ENCODE measurements at regions not wholly inside any gene's neighbourhood (a gene's known extent, or its start where the extent isn't known, plus 50 kb on each side); places are given as distances from the start of the nearest gene placed in this dataset.

- Histone ChIP-seq H3K27ac (replicated peaks) (peak overlapping the region; percentile 73), H3K27me3 (ENCODE audit: low read depth) (no peaks in the 10 kb centered on the region)
- intact Hi-C loops (cut with micrococcal nuclease) = no loop called here
These were observed 88.1 kb upstream of the ARHGAP32 start for GRCh38 chr11:129280027-129280811.

GRCh38 chr11:129279326-129280026 lies 87.4 kb upstream of the ARHGAP32 start:
- Histone ChIP-seq H3K27ac (replicated peaks) (peak overlapping the region; percentile 73), H3K4me1 (peaks cover 40% of the 10 kb centered on the region), H3K36me3 (no peaks in the 10 kb centered on the region), H3K9me3 (replicated peaks) (no peaks in the 10 kb centered on the region), H3K27me3 (ENCODE audit: low read depth) (no peaks in the 10 kb centered on the region), H3K4me3 (peak overlapping the region; percentile 74)
- no peak for TF ChIP-seq CTCF (IDR thresholded peaks at IDR 0.05; ENCODE audit: borderline replicate concordance)
- peak; percentile 85 for DNase-seq
- intact Hi-C loops (cut with micrococcal nuclease) = no loop called here

More at GRCh38 chr11:129280027-129280811, 88.1 kb upstream of the ARHGAP32 start:
- TF ChIP-seq CTCF (IDR thresholded peaks at IDR 0.05; ENCODE audit: borderline replicate concordance) = no peak
- DNase-seq = no peak
- Histone ChIP-seq H3K4me1 (peaks cover 32% of the 10 kb centered on the region), H3K36me3 (no peaks in the 10 kb centered on the region), H3K9me3 (replicated peaks) (no peaks in the 10 kb centered on the region), H3K4me3 (peak overlapping the region; percentile 74)

GRCh38 chr11:129278586-129279319 lies 86.6 kb upstream of the ARHGAP32 start:
- no peak for DNase-seq
- Histone ChIP-seq H3K9me3 (replicated peaks) (no peaks in the 10 kb centered on the region), H3K4me1 (peaks cover 46% of the 10 kb centered on the region), H3K27me3 (ENCODE audit: low read depth) (no peaks in the 10 kb centered on the region), H3K36me3 (no peaks in the 10 kb centered on the region), H3K4me3 (peak overlapping the region; percentile 74), H3K27ac (replicated peaks) (peak overlapping the region; percentile 54)
- TF ChIP-seq CTCF (IDR thresholded peaks at IDR 0.05; ENCODE audit: borderline replicate concordance) = no peak
- intact Hi-C loops (cut with micrococcal nuclease) = no loop called here

GRCh38 chr11:129277198-129277843 lies 85.2 kb upstream of the ARHGAP32 start:
- Histone ChIP-seq H3K4me1 (peaks cover 46% of the 10 kb centered on the region), H3K9me3 (replicated peaks) (no peaks in the 10 kb centered on the region), H3K27me3 (ENCODE audit: low read depth) (no peaks in the 10 kb centered on the region), H3K27ac (replicated peaks) (no peak overlapping the region), H3K4me3 (no peak overlapping the region), H3K36me3 (no peaks in the 10 kb centered on the region)
- no peak for TF ChIP-seq CTCF (IDR thresholded peaks at IDR 0.05; ENCODE audit: borderline replicate concordance)
- DNase-seq = no peak
- intact Hi-C loops (cut with micrococcal nuclease) = no loop called here

- intact Hi-C loops (cut with micrococcal nuclease) = no loop called here
- Histone ChIP-seq H3K36me3 (no peaks in the 10 kb centered on the region), H3K4me1 (peaks cover 46% of the 10 kb centered on the region), H3K27me3 (ENCODE audit: low read depth) (no peaks in the 10 kb centered on the region), H3K9me3 (replicated peaks) (no peaks in the 10 kb centered on the region), H3K4me3 (no peak overlapping the region), H3K27ac (replicated peaks) (no peak overlapping the region)
- no peak for TF ChIP-seq CTCF (IDR thresholded peaks at IDR 0.05; ENCODE audit: borderline replicate concordance)
- no peak for DNase-seq
These were observed 83.7 kb upstream of the ARHGAP32 start for GRCh38 chr11:129275828-129276227.

Data from left ventricle myocardium inferior (tissue), 1 donor.